Activated T-helper 1 cell treated with anti-CD3 and anti-CD28 coated beads, Interleukin-2, amount 50 U/mL, for 16 hours (primary cell): ENCODE measurements at regions not wholly inside any gene's neighbourhood (a gene's known extent, or its start where the extent isn't known, plus 50 kb on each side); places are given as distances from the start of the nearest gene placed in this dataset.
"Not testable (repeated sequence)": the region's sequence is repeated elsewhere in the genome, so short reads cannot be mapped to it uniquely, and the experiment has no call there.

Experiments
- DNase-seq, 2 donors: peaks; one replicate each; pipeline ENCODE4 v3.0.0-alpha.2; 2020; ENCODE audit warnings: low read depth in 1 of 2, low spot score in 1 of 2

DNA sequence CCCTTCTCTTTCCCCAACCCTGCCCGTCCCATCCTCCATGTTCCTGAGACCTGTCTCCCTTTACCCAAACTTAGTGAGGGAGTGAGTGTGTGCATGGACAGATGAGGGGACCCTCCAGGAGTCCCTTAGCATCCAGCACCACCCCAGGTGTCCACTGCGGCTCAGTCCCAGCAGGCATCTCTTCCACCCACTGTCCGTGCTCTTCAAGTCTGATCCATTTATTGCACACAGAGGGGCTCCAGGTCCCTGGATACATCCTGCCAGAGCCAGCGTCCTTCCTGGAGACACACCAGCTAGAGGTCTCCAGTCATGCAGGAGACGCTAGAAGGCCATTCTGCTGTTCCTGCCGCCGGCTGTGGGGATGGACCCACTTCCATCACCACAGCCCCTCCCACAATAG lies 239.2 kb downstream of the ADGRD1 start:
- no peak for DNase-seq

DNA sequence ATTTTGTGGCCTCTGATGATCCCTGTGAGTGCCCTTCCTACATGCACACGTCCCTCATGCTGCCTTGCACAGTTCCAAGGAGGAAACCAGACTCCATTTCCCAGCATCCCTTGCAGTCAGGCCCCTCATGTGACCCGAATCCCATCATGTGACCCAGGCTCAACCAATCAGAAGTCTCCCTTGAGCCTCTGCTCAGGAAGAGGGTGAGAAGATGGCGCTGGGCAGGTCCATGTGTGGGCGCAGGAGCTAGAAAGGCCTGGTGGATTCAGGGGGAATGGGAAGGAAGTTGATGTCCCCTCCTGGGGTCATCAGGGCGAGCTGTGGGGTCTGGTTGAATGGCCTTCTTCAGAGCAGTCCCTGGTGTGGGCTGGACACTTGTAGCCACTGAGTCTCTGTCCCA lies 240.5 kb downstream of the ADGRD1 start:
- no peak for DNase-seq

DNA sequence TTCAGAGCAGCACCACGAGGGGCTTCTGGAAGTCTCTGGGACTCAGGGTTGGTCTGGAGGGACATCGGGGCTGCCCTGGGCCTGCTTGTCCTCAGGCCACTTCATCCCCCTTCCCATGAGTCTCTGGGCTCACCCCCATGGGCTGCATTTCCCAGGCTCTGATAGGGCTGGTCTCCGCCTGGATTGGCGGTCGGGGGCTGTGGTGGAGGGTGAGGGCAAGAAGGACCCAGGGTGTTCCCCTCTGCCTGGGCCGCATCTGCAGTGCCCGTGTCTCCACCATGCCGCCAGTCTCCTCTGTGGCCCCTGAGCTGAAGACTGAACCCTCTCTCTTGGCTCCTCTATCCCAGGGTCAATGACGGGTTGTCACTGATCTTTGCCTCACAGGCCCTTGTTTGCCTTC lies 242.1 kb downstream of the ADGRD1 start:
- no peak for DNase-seq

DNA sequence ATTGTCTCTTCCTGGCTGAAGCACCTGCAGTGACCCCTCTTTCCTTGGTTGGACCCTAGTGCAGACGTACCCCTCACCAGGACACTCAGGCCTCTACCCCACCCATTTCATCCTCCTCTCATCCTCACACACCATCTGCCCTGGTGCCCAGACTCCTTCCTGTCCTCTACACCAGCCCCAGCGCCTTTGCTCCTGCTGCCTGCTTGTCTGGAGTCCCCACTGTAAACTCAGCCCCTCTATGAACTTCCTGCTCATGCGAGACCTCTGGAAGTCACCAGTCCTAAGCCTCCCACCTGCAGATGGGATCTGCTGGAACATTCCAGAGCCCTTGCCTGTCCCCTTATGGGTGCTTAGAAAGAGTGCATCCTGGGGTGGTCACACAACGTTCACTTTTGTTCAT lies 242.5 kb downstream of the ADGRD1 start:
- no peak for DNase-seq

DNA sequence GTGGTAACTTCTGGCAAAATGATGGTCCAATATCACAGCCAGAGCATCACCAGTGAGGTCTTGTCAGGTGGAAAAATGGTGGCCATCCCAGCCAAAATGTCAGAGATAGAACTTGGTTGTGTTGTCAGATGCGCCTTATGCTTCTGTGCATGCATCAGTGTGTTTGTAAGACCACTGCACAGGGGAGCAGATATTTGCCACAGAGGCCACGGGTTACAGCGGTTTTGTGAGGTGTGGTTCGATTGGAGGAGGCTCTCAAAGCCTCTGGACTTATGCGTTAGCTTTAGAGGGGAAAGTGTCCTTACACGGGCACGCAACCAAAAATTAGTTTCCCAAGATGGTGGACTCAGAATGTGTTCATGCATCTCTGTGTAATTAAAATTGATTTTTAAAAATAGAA lies 243.8 kb downstream of the ADGRD1 start:
- DNase-seq = no peak

DNA sequence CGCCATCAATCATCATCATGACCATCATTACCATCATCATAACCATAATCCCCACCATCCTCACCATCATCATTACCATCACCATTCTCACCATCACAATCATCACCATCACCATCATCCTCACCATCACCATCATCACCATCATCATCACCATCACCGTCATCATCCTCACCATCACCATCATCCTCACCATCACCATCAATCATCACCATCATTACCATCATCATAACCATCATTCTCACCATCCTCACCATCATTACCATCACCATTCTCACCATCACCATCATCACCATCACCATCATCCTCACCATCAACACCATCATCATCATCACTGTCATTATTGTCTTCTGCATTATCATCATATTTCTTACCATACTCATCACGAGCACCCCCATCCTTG lies 245.5 kb downstream of the ADGRD1 start:
- no peak for DNase-seq

DNA sequence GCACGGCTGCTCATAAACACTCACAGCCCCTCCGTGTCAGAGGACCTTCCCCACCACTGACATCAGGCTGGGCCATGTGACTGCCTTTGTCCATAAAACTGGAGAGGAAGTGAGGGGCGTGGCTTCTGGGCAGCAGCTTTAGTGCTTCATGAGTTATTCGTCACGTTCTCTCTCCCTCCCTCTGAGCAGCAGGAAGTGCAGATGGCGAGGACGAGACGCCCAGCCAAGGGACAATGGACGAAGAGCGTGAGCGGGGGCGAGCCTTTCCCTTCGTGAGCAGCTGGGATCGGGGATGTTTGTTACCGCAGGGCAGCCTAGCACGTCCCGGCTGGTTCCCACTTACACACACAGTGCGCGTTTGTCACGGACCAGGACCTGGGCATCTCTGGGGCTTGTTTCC lies 248.2 kb downstream of the ADGRD1 start:
- DNase-seq = not testable (repeated sequence)

DNA sequence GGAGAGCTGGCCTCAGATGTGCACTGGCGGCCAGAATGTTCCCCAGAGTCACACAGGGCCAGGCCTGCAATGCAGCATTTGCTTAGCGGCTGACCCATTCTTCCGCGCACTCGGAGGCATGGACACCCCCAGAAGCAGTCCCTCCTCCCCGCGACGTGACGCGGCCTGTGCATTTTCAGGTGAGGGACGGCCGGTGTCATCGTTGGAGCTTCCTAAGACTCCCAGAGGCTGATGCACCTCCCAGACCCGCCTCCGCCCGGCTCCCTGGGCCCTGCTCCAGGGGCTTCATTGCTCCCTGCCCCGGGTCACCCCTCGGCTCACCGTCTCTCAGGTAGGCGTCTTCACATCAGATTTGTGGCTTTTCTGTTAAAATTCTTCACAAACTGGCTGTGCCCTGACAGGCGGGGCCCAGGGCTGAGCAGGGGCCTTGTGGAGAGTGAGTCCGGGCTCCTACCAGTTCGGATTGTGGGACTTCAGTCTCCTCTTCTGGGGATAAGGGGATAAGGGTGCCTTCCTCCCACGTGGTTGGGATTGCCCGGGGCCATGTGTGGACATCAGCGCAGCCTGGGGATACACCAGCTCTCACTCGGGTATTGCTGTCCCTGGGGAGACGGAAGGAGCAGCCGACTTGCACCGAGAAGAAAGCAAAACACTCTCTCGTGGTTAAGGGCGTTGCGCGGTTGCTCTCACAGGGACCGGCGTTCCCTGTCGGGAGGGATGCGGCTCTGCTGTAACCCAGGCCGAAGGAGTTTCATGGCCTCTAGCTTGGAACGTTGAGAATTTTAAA lies 249.1 kb downstream of the ADGRD1 start:
- no peak for DNase-seq

DNA sequence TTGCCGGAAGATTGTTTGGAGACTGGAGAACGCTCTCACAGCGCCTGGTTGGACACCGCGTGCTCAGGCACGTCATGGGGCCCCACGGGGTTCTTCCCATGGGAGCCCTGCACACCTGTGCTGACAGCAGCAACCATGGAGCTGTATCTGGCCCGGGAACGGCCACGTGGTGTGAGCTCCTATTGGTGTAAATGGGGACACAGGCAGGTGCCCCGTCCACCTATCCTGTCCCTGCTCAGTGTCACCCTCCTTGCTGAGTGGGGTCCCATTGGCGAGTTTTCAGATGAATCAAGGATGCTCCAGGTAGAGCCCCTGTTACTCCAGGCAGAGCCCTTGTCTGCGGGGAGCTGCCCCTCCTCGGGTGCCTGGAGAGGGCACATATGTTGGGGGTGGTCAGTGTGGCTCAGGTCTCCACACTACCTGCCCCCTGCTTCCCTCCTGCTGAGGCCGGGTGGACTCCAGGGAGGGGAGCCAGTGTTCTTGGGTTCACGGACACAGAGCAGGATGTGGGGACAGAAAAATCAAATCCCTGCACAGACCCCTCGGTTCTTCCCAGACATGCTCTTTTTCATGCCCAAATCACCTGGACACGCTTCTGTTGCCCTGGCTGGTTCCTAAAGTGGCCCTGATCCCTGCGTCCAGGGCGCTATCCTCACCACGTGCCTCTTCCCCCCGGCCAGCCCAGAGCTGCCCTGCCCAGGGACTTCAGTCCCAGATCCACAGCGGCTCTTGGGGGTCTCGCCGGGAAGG lies 250.1 kb downstream of the ADGRD1 start:
- DNase-seq = no peak

DNA sequence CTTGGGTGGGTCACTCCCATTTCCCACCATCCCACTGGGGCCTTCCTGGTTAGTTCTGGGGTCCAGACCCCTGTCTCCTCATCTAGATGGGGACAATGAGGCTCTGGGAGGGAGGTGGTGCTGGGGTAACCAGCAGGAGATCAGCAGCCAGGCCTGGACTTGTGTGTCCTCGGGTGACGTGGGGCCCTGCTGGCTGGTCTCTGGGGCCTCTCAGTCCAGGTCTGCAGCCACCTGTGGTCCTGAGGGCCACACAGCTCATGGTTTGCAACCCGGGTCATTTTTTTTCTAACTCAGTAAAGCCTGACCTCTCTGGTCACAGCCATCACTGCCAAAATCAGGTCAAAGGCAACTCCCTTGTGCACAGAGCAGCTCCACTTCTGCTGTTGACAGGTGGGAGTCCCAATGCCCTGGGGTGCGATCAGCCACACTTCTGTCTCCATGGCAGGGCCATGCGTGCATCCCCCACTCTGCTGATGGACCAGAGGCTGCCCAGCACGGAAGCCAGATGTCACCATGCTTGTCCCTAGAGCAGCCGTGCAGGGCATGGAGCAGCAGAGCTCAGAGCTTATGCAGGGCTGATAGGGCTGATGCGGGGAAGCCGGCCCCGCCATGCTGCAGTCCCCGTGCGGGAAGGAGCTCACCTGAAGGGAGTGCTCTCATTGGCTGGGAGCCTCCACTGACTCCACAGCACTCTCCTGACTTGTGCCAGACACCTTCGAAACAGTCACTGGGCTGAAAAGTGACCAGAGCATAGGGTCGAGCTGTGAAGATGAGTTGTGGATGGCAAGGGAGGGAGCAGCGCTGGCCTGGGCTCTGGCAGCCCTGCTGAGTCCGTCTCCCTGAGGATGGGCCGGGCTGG lies 250.9 kb downstream of the ADGRD1 start:
- DNase-seq = no peak

DNA sequence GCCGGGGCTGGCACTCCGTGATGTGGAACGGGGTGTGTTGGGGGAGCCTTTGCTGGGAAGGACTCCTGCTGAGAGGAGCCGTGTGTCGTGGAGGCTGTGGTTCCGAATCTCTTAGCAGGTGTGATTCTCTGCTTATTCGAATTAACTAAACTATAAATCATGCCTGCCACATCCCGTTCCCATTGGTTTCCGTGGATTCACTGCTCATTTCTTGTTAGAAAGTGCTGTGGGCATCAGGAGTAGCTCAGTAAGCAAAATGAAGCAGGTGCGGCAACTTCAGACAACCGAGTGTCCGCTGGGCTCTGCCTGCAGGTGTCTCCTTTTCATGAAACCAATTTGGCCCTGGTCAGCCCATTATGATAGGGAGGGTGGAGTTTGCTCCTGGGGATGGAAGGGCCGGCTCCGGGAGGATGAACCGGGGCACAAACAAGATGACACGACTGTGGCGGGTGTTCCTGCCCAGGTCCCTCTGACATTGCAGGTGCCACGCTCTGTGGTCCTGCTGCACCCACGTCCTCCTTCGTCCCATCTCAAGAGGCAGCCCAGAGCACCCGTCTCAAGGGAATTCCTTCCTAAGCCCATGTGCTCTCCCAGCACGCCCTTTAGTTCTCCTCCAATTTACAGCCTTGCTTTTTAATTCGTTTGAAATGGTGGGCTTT lies 251.7 kb downstream of the ADGRD1 start:
- not testable (repeated sequence) for DNase-seq

DNA sequence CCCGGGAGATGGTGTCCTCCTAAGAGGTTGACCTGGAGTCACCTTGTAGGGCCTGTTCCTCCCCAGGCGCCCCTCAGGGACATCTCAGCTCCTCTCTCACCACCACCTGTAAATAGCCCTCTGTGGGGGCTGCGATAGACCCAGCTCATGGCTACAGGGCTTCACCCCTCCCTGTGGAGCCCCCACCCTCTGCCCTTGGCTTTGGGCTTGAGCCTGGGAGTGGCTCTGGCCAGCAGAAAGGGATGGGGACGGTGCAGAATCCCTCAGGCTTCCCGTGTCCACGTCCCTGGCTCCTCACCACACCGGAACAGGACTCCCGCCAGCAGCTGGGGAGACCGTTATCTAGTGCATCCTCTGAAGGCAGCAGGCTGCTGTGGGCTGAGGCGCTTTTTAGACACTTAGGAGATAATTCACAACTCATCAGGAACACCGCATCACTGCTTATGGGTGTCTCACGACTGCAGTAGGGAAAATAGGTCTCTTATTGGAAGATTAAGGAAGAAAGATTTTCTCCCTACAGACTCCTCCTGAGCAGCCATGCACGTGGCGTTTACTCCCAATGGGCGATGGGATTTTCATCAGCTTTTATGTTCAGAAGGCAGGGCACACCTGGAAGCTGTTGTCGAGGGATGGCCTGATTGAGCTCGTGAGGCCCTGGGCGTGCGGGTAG lies 253.1 kb downstream of the ADGRD1 start:
- not testable (repeated sequence) for DNase-seq

DNA sequence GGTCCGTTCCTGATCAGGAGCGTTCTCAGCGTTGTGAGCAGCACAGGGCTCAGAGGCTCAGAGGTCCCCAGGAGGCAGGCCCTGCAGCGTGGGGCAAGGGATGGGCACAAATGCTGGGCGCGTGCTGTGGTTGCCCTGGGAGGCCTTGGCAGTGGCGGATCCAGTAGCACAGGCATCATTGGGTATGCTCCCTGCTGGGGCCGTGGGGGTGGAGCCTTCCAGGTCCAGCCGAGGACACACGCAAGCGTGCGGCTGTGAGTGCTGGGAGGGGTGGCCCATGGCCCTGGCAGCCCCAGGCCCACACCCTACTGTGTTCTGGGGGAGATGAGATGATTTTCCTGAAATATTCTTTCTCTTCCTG lies 253.6 kb downstream of the ADGRD1 start:
- DNase-seq = not testable (repeated sequence)

DNA sequence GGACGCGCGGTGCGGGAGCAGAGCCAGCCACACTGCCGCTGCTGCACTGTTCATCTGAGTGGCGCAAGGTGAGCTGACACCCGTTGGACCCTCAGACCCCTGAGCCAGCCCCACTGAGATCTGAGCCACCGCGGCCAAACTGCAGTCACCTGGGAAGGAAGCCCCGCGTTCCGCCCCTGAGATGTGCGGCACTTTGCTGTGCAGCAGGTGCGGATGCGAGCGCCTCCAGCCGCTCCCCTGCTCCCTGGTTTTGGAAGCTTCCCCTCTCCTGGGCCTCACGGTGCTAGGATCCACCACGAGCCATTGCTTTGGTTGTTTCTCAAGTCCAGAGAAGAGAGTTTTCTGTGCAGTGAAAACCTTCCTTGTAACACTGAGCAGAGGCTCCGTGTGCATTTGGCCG lies 254.1 kb downstream of the ADGRD1 start:
- not testable (repeated sequence) for DNase-seq

DNA sequence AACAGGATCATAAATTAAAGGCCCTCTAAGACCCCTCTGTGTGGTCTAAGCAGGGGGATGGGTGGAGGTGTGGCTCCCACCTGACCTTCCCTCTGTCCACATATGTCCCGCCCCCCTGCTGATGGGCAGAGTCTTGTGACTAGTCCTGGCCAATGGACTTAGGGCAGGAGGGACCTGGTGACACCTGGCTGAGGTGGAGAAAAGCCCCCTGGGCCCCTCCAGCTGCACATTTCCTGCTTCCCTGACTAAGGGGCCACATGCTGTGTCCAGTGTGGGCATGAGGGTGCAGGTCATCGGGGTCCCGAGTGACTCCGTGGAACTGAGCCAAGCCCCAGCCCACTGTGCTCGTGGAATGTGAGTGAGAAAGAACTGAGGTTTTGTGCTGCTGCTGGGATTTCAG lies 254.7 kb downstream of the ADGRD1 start:
- DNase-seq = no peak

DNA sequence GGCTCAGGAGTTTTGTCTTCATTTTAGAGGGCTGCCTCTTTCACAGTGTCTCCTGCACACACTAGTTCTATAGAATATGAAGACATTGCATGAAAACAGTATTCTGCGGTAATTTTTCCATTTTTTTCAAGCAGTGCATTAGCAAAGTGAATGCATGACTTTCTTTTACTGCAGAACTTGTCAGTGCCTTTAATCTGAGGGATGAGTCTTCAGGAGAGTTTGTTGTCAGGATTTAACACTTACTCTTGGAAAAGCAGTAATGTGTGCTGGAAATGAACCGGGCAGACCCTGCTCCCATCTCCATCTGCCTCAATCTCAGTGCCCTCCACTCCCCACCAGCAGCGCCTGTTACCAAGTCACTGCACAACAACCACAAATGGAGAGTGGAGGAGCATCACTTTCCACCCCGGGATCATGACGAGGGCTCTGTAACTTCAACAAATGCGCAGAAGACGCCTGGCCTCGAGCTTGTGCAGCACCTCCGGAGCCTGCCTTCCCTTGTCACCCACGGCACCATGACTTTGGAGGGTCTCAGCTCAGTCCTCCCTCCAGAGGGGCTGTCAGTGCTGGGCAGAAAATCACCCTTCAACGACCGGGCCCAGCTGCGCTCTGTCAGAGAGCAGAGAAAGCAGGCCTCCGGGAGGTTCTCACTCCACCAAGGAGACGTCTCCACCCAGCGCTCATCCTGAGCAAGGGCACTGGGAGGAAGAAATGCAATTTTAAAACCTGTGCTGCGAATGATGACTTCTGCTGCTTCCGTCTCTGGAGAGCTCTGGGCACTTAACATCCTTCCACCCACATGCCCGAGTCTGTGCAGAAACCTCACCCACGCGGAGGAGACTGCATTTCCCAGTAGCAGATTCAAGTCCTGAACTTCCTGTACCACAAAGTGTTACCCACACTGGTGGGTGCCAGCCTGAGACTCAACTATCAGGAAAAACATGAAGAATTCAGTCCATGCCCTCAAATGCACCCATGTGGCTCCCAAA lies 255.7 kb downstream of the ADGRD1 start:
- no peak for DNase-seq

DNA sequence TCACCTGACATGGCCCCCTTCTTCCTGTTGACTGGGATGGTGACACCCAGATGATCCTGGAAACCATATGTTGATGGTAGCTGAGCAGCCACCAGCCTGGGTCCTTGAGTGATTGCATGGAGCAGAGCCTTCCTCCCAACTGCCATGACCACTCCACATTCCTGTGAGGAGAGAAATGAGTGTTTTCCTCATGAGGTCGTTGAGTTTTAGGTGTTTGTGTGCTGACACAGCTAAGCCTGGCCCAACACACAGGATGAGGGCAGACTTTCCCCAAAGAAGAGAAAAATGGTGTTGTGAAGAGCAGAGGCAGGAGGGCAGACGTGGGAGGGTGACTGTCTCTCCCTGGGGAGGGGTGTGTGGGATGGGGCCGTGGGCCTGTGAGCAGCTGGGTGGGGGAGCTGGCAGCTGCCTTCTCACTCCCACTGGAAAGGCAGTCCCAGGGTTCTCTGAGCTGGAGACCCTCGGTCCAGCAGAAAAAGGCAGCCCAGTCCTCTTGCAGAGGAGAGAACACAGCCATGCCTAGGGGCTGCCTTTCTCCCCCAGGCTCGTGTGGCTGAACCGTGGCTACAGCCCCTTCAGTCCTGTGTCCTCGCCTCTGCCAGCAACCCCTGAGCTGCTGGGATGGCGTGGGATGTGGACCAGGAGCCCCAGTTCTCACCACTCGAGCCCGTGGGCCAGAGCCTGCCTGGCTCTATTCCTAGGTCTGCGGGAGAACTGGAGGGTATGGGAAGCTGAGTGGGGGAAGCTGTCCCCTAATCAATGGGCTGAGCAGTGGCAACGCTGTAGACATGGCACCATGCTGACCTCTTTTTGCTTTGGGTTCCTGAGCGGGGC lies 257.0 kb downstream of the ADGRD1 start:
- DNase-seq = no peak

DNA sequence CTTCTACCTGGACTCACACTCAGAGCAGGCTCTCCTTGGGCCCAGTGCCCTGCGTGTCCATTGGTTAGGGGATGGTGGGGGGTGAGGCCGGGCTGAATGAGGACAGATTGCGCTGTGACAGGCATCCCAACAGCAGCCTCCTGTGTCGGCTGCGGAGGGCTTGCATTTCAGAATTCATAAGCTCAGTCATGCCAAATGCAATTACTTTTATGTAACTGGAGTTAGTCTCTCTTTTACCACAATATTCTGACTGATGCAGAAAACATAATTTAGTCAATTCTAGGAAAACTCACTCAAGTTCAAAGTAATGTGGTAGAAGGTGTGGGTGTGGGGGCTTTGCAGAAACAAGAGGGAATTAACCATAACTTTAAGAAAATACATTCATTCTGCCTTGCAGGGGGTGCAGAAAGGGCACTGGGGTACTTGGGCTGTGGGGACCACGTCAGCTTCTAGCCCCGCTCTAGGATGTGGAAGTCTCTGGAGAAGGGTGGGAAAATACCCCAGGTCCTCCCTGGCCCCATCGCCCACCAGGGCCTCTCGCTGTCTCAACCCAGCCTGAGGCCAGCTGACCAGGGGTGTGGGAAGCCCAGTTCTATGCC lies 257.7 kb downstream of the ADGRD1 start:
- no peak for DNase-seq
